ENCODE measurements at regions not wholly inside any gene's neighbourhood (a gene's known extent, or its start where the extent isn't known, plus 50 kb on each side); places are given as distances from the start of the nearest gene placed in this dataset.

DNA sequence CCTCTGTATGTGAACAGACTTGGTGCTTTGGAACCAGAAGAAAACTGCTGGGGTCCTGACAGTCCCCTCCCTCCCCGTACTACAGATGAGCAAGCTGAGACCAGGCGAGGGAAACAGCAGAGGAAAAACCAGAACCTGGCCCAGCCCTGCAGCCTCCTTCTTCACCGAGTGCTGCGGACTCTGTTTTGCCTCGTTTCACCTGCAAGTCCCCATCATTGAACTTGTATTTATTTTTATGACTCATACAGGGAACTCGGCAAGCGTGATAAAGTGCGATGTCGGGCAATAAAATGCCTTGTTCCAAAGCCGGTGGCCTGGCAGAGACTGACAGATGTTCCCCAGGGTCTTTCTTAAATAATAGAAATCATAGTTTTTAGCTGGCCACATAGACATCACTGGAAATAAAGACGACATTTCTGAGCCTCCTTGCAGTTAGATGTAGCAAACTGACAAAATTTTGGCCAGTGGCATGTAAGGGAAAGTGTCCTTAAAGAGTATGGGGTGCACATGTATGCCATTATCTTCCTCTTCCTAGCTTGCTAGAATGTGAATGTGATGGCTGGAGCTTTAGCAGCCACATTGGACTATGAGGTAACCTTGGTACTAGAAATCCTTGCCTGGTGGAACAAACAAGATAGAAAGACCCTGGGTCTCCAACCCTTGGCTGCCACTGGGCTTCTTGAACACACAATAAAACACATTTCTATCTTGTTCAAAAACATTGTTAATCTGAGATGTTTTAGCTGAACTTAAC lies 128.6 kb downstream of the IRF8 start:
- TF ChIP-seq, protein P1, sequence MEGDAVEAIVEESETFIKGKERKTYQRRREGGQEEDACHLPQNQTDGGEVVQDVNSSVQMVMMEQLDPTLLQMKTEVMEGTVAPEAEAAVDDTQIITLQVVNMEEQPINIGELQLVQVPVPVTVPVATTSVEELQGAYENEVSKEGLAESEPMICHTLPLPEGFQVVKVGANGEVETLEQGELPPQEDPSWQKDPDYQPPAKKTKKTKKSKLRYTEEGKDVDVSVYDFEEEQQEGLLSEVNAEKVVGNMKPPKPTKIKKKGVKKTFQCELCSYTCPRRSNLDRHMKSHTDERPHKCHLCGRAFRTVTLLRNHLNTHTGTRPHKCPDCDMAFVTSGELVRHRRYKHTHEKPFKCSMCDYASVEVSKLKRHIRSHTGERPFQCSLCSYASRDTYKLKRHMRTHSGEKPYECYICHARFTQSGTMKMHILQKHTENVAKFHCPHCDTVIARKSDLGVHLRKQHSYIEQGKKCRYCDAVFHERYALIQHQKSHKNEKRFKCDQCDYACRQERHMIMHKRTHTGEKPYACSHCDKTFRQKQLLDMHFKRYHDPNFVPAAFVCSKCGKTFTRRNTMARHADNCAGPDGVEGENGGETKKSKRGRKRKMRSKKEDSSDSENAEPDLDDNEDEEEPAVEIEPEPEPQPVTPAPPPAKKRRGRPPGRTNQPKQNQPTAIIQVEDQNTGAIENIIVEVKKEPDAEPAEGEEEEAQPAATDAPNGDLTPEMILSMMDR (conservative IDR thresholded peaks at IDR 0.05; ENCODE audit: low read depth, low read length): no peak
- no peak for TF ChIP-seq EZH2 (IDR thresholded peaks at IDR 0.05; ENCODE audit: low read length, unreplicated experiment)
- no peak for TF ChIP-seq EZH2phosphoT487 (IDR thresholded peaks at IDR 0.05; ENCODE audit: borderline replicate concordance, low read length)

Data from PC-3 (cell line).